ENCODE measurements at regions not wholly inside any gene's neighbourhood (a gene's known extent, or its start where the extent isn't known, plus 50 kb on each side); places are given as distances from the start of the nearest gene placed in this dataset.

GRCh38 chr12:126163984-126164383 lies 1098.7 kb downstream of the AACS start:
- H3K4me3 ChIP-seq (ENCODE audit: low read length), result no peak overlapping the region
- TF ChIP-seq, protein P1, sequence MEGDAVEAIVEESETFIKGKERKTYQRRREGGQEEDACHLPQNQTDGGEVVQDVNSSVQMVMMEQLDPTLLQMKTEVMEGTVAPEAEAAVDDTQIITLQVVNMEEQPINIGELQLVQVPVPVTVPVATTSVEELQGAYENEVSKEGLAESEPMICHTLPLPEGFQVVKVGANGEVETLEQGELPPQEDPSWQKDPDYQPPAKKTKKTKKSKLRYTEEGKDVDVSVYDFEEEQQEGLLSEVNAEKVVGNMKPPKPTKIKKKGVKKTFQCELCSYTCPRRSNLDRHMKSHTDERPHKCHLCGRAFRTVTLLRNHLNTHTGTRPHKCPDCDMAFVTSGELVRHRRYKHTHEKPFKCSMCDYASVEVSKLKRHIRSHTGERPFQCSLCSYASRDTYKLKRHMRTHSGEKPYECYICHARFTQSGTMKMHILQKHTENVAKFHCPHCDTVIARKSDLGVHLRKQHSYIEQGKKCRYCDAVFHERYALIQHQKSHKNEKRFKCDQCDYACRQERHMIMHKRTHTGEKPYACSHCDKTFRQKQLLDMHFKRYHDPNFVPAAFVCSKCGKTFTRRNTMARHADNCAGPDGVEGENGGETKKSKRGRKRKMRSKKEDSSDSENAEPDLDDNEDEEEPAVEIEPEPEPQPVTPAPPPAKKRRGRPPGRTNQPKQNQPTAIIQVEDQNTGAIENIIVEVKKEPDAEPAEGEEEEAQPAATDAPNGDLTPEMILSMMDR (conservative IDR thresholded peaks at IDR 0.05; ENCODE audit: low read length), result no peak
- no peak for DNase-seq (ENCODE audit: low read depth)

- TF ChIP-seq, protein P1 (conservative IDR thresholded peaks at IDR 0.05; ENCODE audit: low read length), result no peak
Observed at GRCh38 chr12:126171937-126172559, 1106.8 kb downstream of the AACS start.

GRCh38 chr12:126182619-126183236 lies 1117.5 kb downstream of the AACS start:
- peak; percentile 21 for DNase-seq (ENCODE audit: low read depth)
- TF ChIP-seq, protein P1 (conservative IDR thresholded peaks at IDR 0.05; ENCODE audit: low read length), result no peak
- no peak overlapping the region for H3K4me3 ChIP-seq (ENCODE audit: low read length)

More at GRCh38 chr12:126171937-126172559, 1106.8 kb downstream of the AACS start:
- H3K4me3 ChIP-seq (ENCODE audit: low read length), result no peak overlapping the region
- no peak for DNase-seq (ENCODE audit: low read depth)

DNA sequence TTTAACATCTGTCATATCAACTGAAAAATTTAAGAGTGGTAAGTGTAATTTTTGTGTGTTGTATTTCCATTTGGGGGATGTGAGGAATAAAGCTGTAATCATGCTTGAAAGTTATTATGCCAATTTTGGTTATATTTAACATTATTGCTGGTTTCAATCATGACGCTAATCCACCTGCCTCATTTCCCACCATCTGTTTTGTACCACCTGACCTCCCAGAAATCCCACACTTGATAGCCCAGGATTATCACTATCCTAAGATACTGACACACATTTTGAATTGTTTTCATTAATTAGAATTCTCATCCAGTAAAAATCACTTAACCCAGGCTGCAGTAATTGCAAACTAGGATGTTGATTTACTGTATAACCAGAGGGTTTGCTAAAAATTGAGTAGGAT lies 1119.8 kb downstream of the AACS start:
- TF ChIP-seq, protein P1 (conservative IDR thresholded peaks at IDR 0.05; ENCODE audit: low read length), result no peak
- DNase-seq (ENCODE audit: low read depth), result no peak

GRCh38 chr12:126189856-126190255 lies 1124.6 kb downstream of the AACS start:
- H3K4me3 ChIP-seq (ENCODE audit: low read length), result no peak overlapping the region
- no peak for DNase-seq (ENCODE audit: low read depth)
- TF ChIP-seq, protein P1 (conservative IDR thresholded peaks at IDR 0.05; ENCODE audit: low read length), result no peak

More for the DNA sequence above, 1119.8 kb downstream of the AACS start:
- H3K4me3 ChIP-seq (ENCODE audit: low read length), result no peak overlapping the region

DNA sequence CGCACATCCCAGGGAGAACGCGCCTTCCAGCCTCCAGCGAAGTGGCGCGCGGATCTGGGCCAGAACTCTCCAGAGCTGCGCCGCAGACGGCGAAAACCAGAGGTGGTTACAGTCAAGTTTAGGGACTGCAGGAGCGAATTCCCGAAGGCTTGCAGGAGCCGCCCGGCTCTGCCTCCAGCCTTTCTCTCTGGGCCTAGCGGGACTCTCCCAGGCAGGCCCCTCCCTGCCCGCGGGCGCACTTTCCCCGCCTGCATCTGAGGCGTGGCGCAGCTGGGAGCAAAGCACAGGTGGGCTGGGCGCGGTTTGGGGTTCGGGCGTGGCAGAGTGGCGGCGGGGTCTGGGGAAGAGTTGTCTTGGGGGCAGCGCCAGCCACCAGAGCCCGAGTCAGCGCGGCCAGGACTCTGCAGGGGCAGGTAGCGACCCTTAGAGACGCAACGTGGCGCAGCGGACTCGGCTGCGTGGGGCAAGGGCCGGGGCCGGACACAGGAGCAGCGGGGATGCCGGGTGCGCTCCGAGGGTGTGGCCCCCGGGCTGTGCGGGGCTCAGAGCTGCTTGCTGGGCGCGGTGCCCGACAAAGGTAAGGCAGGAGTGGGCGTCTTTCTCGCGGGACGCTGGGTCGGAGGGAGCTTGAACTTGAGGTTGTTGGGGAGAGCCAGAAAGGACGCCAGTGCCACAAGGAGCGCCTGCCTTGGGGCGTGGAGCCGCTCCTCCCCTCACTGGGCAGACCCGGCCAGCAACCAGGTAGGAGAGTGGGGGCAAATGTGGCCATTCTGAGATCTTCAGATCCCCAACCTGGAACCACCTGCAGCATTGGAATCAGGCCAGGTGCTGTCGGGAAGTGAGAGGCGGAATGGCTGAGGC lies 1126.0 kb downstream of the AACS start:
- DNase-seq (ENCODE audit: low read depth), result no peak
- no peak overlapping the region for H3K4me3 ChIP-seq (ENCODE audit: low read length)
- TF ChIP-seq, protein P1 (conservative IDR thresholded peaks at IDR 0.05; ENCODE audit: low read length), result no peak

Measured in AG10803 (cell line).